ENCODE measurements at regions not wholly inside any gene's neighbourhood (a gene's known extent, or its start where the extent isn't known, plus 50 kb on each side); places are given as distances from the start of the nearest gene placed in this dataset.

GRCh38 chr6:80698459-80698858 lies 592.0 kb downstream of the BCKDHB start:
- Histone ChIP-seq H3K9ac (no peak overlapping the region), H3K4me2 (no peak overlapping the region), H3K27me3 (ENCODE audit: insufficient read depth, low read depth) (no peaks in the 10 kb centered on the region), H2AFZ (ENCODE audit: low read depth) (no peak overlapping the region), H3K4me3 (IDR thresholded peaks at IDR 0.05; ENCODE audit: insufficient read depth, low read depth, low read length) (no peak overlapping the region), H3K79me2 (ENCODE audit: insufficient read depth, low read depth) (no peaks in the 10 kb centered on the region), H3K4me1 (ENCODE audit: low read depth, poor library complexity, severe bottlenecking) (no peaks in the 10 kb centered on the region), H4K20me1 (ENCODE audit: insufficient read depth) (no peaks in the 10 kb centered on the region), H3K36me3 (ENCODE audit: insufficient read depth) (no peaks in the 10 kb centered on the region), H3K27ac (no peak overlapping the region)
- TF ChIP-seq CTCF (conservative IDR thresholded peaks at IDR 0.05; ENCODE audit: low read depth, low read length), result no peak

GRCh38 chr6:80696268-80696667 lies 589.8 kb downstream of the BCKDHB start:
- no peak overlapping the region for H2AFZ ChIP-seq (ENCODE audit: low read depth)
- no peak overlapping the region for H3K27ac ChIP-seq
- H3K9ac ChIP-seq, result no peak overlapping the region
- H3K4me3 ChIP-seq (IDR thresholded peaks at IDR 0.05; ENCODE audit: insufficient read depth, low read depth, low read length), result no peak overlapping the region
- no peaks in the 10 kb centered on the region for H3K79me2 ChIP-seq (ENCODE audit: insufficient read depth, low read depth)
- no peak overlapping the region for H3K4me2 ChIP-seq
- H3K27me3 ChIP-seq (ENCODE audit: insufficient read depth, low read depth), result no peaks in the 10 kb centered on the region
- no peaks in the 10 kb centered on the region for H3K36me3 ChIP-seq (ENCODE audit: insufficient read depth)
- H3K4me1 ChIP-seq (ENCODE audit: low read depth, poor library complexity, severe bottlenecking), result no peaks in the 10 kb centered on the region
- TF ChIP-seq CTCF (conservative IDR thresholded peaks at IDR 0.05; ENCODE audit: low read depth, low read length), result no peak
- no peaks in the 10 kb centered on the region for H4K20me1 ChIP-seq (ENCODE audit: insufficient read depth)

- Histone ChIP-seq H4K20me1 (ENCODE audit: insufficient read depth) (no peaks in the 10 kb centered on the region), H3K36me3 (ENCODE audit: insufficient read depth) (no peaks in the 10 kb centered on the region), H3K79me2 (ENCODE audit: insufficient read depth, low read depth) (no peaks in the 10 kb centered on the region), H3K9ac (no peak overlapping the region), H3K27ac (no peak overlapping the region), H3K4me3 (IDR thresholded peaks at IDR 0.05; ENCODE audit: insufficient read depth, low read depth, low read length) (no peak overlapping the region), H3K4me1 (ENCODE audit: low read depth, poor library complexity, severe bottlenecking) (no peaks in the 10 kb centered on the region), H2AFZ (ENCODE audit: low read depth) (no peak overlapping the region), H3K4me2 (no peak overlapping the region), H3K27me3 (ENCODE audit: insufficient read depth, low read depth) (no peaks in the 10 kb centered on the region)
- TF ChIP-seq CTCF (conservative IDR thresholded peaks at IDR 0.05; ENCODE audit: low read depth, low read length), result no peak
These were observed 584.2 kb downstream of the BCKDHB start for GRCh38 chr6:80690551-80691131.

- no peak overlapping the region for H2AFZ ChIP-seq (ENCODE audit: low read depth)
- H4K20me1 ChIP-seq (ENCODE audit: insufficient read depth), result no peaks in the 10 kb centered on the region
- 0 out of 2 replicates have a peak overlapping the region, but pooled peaks have one; percentile 12 for H3K4me2 ChIP-seq
- no peaks in the 10 kb centered on the region for H3K4me1 ChIP-seq (ENCODE audit: low read depth, poor library complexity, severe bottlenecking)
- H3K27ac ChIP-seq, result no peak overlapping the region
- no peak overlapping the region for H3K4me3 ChIP-seq (IDR thresholded peaks at IDR 0.05; ENCODE audit: insufficient read depth, low read depth, low read length)
- no peaks in the 10 kb centered on the region for H3K27me3 ChIP-seq (ENCODE audit: insufficient read depth, low read depth)
- no peak overlapping the region for H3K9ac ChIP-seq
- no peaks in the 10 kb centered on the region for H3K79me2 ChIP-seq (ENCODE audit: insufficient read depth, low read depth)
- no peaks in the 10 kb centered on the region for H3K36me3 ChIP-seq (ENCODE audit: insufficient read depth)
- no peak for TF ChIP-seq CTCF (conservative IDR thresholded peaks at IDR 0.05; ENCODE audit: low read depth, low read length)
These were observed 583.4 kb downstream of the BCKDHB start for GRCh38 chr6:80689716-80690395.
